HUDEP-2 (cell line): ENCODE measurements at regions not wholly inside any gene's neighbourhood (a gene's known extent, or its start where the extent isn't known, plus 50 kb on each side); places are given as distances from the start of the nearest gene placed in this dataset.
"Not testable (repeated sequence)": the region's sequence is repeated elsewhere in the genome, so short reads cannot be mapped to it uniquely, and the experiment has no call there.

Experiments used
- DNase-seq, 76 experiments: peaks; one replicate each; lab custom pipeline; 2025; ENCODE audit not compliant: unreplicated experiment in 76 of 76; lab: John Stamatoyannopoulos, UW

DNA sequence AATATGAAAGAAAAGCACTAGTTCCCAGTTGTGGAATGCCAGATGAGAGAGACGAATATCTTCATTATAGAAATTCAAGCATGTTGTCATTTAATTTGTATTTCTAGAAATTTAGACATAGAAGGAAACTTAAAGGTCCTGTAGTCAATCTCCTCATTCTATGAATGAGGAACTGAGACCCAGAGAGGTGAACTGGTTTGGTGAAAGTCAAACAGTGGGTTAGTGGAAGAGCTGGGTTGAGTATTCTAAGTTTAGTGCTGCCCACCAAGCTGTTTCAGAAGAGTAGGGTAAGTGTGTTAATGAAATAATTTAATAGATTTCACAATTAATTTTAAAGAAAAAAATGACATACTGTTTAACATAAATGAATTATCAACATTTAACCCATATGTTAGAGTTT, 655.2 kb downstream of the FAM133A start:
- no peak for DNase-seq

DNA sequence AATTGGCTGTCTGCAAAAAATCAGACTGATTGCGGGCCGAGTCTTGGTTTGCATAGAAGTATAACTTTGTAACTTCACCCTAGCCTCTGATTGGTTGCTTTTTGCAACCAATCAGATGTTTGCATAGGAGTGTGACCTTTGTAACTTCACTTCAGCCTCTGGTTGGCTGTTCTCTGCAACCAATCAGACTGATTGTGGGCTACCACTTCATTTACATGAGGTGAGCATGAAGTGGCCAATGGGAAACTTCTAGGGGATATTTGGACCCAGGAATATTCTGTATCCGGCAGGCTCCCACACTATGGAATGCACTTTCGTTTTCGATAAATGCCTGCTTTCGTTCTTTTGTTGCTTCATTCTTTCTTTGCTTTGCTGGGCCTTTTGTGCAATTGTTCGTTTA, 667.7 kb downstream of the FAM133A start:
- DNase-seq = not testable (repeated sequence)

DNA sequence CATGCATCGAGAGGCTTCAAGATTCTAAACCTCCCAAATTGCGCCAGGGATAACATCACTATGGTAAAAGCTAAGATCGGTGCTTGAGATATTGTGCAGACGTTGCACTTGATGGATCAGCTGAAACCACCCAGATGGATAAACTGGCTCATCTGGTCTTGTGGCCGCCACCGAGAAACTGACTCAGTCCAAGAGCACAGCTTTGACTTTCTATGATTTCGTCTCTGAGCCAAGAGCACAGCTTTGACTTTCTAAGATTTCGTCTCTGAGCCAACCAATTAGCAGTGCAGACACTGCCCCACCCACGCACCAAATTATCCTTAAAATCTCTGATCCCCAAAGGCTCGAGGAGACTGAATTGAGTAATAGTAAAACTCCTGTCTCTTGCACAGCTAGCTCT, 687.2 kb downstream of the FAM133A start:
- DNase-seq = no peak

DNA sequence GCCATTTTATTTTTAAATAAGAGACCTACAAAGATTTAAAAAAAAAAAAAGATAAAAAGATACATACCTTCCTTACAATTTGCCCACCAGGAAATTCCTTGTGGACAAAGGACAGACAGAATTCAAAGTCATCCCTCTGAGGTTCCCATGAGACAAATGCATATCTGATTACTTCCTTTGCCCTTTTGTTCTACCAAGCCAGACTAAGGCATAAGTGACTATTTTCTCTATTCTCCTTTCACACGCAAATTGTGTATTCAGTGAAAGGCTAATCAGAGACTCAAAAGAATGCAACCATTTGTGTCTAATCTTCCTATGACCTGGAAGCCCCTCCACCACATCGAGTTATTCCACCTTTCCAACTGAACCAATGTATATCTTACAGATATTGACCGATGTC, 691.7 kb downstream of the FAM133A start:
- no peak for DNase-seq

DNA sequence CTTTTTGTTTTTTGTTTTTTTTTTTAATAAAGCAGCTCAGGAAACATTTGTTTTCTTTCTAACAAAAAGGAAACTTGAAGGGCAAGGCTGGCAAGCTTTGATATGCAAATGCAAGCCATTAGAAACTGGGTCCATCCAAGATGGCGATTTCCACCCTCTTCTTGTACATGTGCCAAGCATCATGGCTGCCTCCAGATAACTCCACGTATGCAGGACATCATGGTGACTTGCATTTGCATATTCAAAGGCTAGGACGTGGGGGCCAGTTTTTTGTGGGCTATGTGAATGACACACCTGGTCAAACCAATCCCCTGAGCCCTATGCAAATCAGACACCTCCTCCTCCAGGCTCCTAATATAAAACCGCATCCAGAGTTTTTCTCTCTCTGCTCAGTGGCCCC, 692.6 kb downstream of the FAM133A start:
- no peak for DNase-seq

DNA sequence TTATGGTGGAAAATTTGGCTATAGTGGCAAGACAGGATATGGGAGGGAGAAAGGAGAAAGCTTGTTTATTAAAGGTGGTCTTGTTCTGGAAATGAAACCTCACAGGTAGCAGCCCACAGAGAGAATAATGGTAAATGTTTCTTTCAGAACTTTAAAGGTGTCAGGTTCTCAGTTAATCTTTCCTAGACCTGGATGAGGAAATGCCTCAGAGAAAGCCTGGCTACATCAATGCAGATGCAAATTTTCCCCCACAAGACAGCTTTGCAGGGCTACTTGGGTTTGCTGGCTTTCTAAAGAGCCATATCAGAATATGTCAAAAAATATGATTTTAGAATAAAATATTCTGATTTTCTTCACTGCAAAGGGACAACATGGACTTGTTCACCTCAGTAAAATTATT, 715.0 kb downstream of the FAM133A start:
- no peak for DNase-seq

DNA sequence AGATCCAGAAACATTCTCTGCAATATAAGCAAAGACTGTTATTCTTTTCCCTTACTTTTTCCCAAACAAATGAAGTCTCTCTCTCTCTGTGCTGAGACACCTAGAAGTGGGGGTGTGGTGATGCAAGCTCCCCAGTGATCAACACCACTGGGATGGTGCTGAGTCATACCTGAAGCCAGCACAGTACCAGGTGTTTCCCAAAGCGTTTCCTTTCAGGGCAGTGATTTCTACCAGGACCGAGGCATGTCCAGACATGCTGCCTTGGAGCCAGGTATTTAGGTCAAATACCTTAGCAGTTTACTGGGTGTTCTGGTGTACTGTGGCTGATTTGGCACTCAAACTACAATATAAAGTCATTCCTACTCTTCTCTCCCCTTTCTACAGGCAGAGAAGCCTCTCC, 726.5 kb downstream of the FAM133A start:
- DNase-seq = no peak

DNA sequence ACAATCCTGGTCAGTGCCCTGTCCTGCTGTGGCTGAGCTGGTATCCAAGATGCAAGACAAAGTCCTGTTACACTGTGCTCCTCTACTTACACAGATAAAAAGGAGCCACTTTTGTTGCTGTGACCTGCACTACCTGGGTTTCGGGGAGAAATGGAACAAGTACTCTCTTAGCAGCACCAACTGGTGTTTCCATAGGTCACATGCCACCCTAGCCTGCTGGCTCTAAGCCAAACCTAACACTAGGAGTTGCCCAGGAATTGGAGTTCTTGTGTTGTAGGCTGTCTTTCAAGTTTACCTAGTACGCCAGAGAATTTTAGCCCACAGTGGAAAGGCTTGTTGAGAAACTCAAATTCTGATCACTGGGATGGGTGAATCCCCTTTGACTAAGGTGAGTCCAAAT, 727.4 kb downstream of the FAM133A start:
- DNase-seq = no peak

DNA sequence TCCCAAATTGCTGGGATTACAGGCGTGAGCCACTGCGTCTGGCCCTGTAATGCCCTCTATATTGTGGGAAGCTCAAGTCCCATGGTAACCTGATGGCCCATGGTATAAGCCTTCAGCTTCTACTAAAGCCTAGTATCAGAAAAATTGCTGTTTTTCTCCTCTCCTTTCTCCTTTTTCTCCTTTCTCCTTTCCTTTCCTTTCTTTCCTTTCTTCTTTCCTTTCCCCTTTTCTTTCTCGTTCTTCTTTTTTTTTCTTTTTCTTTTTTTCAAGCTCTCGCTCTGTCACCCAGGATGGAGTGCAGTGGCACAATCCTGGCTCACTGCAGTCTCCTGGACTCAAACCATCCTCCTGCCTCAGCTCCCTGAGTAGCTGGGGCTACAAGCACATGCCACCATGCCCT, 740.7 kb downstream of the FAM133A start:
- DNase-seq = no peak

DNA sequence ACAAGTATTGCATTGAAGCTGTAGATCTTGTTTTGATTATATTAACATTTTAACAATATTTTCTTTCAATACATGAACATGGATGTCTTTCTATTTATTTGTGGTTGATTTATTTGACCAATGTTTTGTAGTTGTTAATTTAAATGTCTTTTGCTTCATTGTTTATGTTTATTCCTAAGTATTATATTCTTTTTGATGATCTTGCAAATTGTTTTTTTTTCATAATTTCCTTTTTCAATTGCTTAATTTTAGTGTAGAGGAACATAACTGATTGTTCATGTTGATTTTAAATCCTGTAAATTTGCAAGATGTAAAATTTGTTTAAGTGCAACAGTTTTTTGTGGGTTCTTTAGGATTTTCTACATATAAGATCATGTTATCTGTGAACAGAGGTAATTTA, 744.1 kb downstream of the FAM133A start:
- no peak for DNase-seq

DNA sequence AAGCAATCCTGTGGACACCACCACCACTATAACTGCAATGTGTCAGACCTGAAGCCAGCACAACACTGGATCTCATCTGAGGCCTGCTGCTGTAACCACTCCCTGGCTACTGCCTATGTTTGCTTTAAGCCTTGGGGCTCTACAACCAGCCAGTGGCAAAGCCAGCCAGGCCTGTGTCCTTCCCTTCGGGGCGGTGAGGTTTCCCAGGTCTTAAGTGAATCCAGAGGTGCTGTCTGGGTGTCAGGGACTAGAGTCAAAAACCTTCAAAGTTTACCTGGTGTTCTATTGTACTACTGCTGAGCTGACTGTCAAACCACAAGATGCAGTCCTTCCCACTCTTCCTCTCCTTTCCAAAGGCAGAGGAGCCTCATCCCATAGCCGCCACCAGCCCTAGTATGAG, 750.5 kb downstream of the FAM133A start:
- peak in 1 of 76 experiments; percentile 0 for DNase-seq

DNA sequence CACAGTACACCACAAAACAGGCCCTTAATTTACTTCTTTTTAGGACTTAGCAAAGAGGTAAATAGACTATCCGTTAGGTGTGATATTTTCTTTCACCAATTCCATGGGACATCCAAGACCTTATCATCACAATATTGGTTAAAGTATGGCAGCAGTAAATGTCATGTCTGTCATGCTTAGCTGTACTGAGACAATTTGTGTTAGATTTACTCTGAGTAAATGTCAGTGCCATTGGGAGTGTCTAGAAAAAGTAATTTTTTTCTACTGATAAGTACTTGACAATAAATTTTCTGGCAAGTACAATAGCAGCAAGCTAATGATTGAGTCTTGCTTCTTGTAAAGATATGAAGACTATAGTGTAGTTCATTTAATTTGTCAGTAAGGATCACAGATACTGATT, 756.1 kb downstream of the FAM133A start:
- no peak for DNase-seq

DNA sequence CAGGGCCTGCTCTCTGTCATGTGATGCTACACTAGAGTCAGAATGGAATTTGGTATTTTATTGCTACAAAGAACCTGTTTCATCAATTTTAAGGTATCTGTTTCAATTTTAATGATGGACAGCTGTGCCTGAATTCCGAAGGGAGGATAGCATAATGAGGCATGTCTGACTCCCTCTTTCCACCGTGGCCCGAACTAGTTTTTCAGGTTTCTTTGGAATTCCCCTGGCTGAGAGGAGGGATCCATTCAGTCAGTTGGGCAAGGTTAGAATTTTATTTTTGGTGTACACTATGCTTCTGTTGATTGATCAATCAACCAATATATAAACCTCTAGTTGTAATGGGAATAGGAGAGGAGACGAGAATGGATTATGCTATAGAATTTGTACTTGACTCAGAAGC, 761.8 kb downstream of the FAM133A start:
- DNase-seq = no peak

DNA sequence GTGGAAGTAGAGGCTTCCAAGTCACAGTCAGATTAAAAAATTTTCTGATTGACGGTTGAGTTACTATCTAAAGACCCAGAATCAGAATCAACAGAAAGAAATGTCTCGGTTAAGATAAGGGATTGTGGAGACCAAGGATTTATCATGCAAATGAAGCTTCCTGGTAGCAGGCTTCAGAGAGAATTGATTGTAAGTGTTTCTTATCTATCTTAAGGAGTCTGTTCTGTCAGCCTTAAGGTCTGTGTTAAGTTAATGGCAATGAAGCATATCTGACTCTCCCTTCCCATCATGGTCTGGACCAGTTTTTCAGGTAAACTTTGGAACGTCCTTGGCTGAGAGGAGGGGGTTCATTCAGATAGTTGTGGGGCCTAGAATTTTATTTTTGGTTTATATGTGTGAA, 780.2 kb downstream of the FAM133A start:
- DNase-seq = no peak

DNA sequence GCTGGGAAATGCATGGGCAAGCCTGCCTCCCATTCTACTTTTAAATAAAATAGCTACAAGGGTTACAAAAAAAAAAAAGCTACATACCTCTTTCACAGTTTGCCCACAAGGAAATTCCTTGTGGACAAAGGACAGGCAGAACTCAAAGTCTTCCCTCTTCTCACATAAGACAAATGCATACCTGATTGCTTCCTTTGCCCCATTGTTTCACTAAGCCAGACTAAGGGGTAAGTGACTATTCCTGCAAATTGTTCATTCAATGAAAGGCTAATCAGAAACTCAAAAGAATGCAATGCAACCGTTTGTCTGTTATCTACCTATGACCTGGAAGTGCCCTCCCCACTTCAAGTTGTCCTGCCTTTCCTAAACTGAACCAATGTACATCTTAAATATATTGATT, 780.6 kb downstream of the FAM133A start:
- DNase-seq = no peak

DNA sequence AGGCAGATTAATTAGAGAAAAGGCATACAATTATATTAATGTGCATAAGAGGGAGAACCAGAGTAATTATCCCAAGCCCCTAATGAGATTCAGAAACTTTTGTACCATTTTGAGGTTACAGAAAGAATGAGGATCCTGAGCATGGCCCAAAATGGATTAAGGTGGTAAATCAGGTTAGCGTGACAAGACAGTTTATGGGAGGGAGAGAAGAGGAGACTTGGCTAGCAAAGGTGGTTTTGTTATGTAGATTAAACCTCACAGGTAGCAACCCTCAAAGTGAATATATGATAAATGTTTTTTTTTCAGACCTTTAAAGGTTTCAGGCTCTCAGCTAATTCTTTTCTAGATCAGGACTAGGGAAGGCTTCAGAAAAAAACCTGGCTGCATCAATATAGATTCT, 781.8 kb downstream of the FAM133A start:
- DNase-seq = no peak

DNA sequence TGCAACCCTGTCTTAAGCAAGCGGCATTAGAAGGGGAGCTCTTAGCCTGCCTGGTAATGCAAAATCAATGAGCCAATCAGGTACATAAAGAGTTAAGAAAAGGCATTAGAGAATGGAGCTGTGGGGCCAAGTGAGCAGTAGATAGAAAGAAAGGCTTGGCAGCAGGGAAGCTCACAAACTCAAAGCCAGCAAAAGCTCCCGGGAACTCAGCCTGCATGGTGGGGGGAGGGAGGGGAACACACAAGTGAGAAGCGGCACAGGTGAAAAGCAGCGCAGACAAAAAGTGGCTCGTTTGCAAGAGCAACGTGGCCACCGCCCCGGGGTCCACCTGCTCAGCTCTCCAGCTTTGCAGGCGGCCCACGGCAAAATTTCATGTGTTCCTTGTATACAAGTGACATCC, 818.5 kb downstream of the FAM133A start:
- no peak for DNase-seq

DNA sequence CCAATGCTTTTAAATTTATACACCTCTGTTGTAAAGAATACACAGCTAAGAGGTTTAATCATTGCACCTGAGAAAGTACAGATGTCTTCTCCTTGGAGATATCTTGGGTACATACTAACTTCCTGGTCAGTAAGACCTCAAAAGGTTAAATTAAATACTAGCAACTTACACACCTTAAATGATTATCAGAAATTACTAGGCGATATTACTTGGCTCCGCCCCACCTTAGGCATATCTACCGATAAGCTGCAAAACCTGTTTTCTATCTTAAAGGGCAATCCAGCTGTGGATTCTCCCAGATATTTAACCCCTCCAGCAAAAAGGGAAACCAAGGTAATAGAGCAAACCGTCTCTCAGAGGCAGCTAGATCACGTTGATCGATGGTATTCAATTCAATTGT, 819.4 kb downstream of the FAM133A start:
- DNase-seq = no peak

DNA sequence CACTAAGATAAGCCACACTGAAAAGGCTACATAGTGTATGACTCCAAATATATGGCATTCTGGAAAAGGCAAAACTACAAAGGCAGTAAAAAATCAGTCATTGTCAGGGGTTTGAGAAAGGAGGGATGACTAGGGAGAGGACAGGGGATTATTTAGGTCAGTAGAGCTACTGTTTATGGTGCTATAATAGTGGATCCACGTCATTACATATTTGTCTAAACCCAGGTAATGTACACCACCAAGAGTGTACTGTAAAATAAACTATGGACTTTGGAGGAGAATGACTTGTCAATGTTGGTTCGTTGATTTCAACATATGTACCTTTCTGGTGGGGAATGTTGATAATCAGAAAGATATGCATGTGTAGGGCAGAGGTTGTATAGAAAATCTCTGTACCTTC, 837.6 kb downstream of the FAM133A start:
- DNase-seq = no peak

DNA sequence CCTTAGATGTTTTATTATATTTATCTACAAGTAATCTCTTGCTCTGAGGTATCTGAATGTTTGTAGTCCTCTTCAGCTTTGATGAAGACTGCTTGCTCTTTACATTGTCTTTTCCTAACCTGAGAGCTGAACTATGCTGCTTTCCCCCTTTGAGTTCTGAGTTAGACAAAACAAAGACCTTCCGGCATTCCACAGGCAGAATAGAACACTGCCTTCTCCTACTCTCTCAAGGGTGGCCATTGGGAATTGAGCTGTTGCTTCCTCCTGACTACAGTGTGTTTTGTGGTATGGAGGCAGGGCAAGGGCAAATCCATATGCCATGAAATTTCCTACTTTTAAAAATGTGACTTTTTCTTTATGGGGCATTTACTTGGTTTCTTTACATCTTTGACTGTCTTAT, 841.0 kb downstream of the FAM133A start:
- no peak for DNase-seq

DNA sequence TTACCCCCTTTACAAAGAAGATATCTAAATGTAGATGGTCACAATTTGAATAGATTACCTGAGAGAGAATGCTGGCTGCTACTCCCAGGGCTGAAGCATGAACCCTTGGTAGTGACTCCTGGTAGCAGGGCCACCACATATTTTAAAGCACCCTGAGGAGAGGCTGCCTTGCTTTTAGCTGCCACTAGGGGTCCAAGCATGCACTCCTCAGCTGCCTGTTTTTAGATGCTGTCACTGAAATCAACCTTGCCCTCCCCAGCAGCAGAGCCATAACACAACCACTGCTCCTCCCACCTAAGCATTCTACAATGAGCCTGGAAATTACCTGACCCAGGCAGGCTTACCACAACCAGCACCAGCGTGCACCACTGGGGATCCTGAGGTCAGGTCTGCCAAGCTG, 850.9 kb downstream of the FAM133A start:
- peak in 1 of 76 experiments; percentile 0 for DNase-seq

DNA sequence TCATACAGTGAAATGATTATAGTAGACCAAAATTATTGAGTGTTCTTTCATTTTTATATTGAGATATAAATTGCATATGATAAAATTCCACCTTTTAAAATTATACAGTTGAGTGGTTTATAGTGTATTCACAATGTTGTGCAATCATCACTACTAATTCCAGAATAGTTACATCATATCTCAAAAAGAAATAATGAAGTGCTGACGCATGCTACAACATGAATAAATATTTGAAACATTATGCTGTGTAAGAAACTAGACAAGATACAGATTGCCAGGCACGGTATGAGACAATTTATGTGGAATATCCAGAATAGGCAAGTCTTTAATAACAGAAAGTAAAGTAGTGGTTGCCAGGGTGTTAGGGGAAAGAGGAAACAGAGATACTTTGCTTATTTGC, 871.7 kb downstream of the FAM133A start:
- DNase-seq = no peak

DNA sequence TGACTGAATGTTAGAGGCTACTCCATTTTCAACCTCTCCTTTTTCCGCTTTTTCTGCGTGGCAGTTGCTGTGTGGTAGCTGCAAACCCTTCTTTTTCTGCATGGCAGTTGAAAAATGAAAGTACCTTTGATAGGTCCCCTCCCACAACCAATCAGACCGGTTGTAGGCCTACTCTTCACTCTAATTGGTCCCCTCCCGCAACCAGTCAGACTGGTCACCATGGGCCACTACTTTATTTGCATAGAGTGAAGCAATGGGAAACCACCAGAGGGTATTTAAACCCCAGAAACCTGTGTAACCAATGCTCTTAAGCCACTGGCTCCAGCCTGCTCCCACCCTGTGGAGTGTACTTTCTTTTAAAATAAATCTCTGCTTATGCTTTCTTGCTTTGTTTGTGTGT, 877.8 kb downstream of the FAM133A start:
- no peak for DNase-seq

DNA sequence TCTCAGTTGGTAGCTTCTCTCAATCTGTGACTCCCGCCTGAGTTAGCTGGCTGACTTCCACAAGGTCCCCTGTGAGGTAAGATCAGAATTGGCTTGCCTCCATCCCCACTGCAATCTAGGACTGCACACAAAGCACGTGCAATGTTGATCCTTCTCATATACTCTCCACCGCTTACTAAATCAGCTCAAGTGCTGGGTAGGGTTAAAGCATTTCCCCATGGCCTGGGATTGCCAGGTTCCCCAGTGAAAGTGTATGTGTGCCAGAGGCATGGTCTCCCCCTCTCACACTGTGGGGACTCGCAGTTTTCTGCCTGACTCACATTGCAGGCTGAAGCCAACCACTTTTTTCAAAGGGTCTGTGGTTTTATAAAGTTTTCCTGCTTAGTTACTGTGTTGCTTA, 886.9 kb downstream of the FAM133A start:
- DNase-seq = no peak
